AG20443 (cell line): ENCODE measurements at regions not wholly inside any gene's neighbourhood (a gene's known extent, or its start where the extent isn't known, plus 50 kb on each side); places are given as distances from the start of the nearest gene placed in this dataset.

Experiments
- DNase-seq: peaks from one replicate; pipeline ENCODE4 v3.0.0; 2012; ENCODE audit warnings: low spot score, mixed read lengths

- DNase-seq: no peak
Measured at GRCh38 chr5:105407200-105407599, 1844.6 kb upstream of the NUDT12 start.

GRCh38 chr5:105397749-105398148 is 1835.2 kb upstream of the NUDT12 start:
- no peak for DNase-seq

GRCh38 chr5:105392710-105393149 is 1830.1 kb upstream of the NUDT12 start:
- DNase-seq: no peak

GRCh38 chr5:105392122-105392709 is 1829.6 kb upstream of the NUDT12 start:
- DNase-seq: no peak

- no peak for DNase-seq
Measured at GRCh38 chr5:105380126-105380525, 1817.5 kb upstream of the NUDT12 start.

- DNase-seq: no peak
Measured at GRCh38 chr5:105371169-105371568, 1808.6 kb upstream of the NUDT12 start.

- no peak for DNase-seq
Measured at GRCh38 chr5:105350486-105351140, 1788.0 kb upstream of the NUDT12 start.

- DNase-seq: no peak
Measured at GRCh38 chr5:105331558-105331957, 1769.0 kb upstream of the NUDT12 start.

- no peak for DNase-seq
Measured at GRCh38 chr5:105330185-105330584, 1767.6 kb upstream of the NUDT12 start.

- no peak for DNase-seq
Measured at GRCh38 chr5:105304859-105305258, 1742.3 kb upstream of the NUDT12 start.

- no peak for DNase-seq
Measured at GRCh38 chr5:105288946-105289345, 1726.4 kb upstream of the NUDT12 start.

- DNase-seq: no peak
Measured at GRCh38 chr5:105283134-105283533, 1720.5 kb upstream of the NUDT12 start.

GRCh38 chr5:105274079-105274478 is 1711.5 kb upstream of the NUDT12 start:
- no peak for DNase-seq

- no peak for DNase-seq
Measured at GRCh38 chr5:105263515-105263914, 1700.9 kb upstream of the NUDT12 start.

- DNase-seq: no peak
Measured at GRCh38 chr5:105259581-105260217, 1697.1 kb upstream of the NUDT12 start.

GRCh38 chr5:105238561-105238960 is 1676.0 kb upstream of the NUDT12 start:
- no peak for DNase-seq

GRCh38 chr5:105230516-105231157 is 1668.0 kb upstream of the NUDT12 start:
- no peak for DNase-seq

GRCh38 chr5:105218018-105218417 is 1655.4 kb upstream of the NUDT12 start:
- DNase-seq: no peak

- no peak for DNase-seq
Measured at GRCh38 chr5:105213078-105213477, 1650.5 kb upstream of the NUDT12 start.

- no peak for DNase-seq
Measured at GRCh38 chr5:105207066-105207465, 1644.5 kb upstream of the NUDT12 start.

GRCh38 chr5:105197531-105197930 is 1634.9 kb upstream of the NUDT12 start:
- no peak for DNase-seq

- DNase-seq: no peak
Measured at GRCh38 chr5:105195765-105196164, 1633.2 kb upstream of the NUDT12 start.

GRCh38 chr5:105172918-105173317 is 1610.3 kb upstream of the NUDT12 start:
- no peak for DNase-seq
